H9 (cell line): ENCODE measurements at regions not wholly inside any gene's neighbourhood (a gene's known extent, or its start where the extent isn't known, plus 50 kb on each side); places are given as distances from the start of the nearest gene placed in this dataset.

Experiments
- DNase-seq: peaks from one replicate; pipeline ENCODE4 v3.0.0-alpha.2; 2017
- H2AFZ ChIP-seq: one replicate; pipeline ENCODE4 v1.6.1; 2013; ENCODE audit warnings: mild to moderate bottlenecking, low read length, control low read depth, moderate library complexity
- H2AK5ac ChIP-seq: 2 replicates; pipeline ENCODE4 v1.6.1; 2013; ENCODE audit warnings: low read length, control low read depth, mixed read lengths; ENCODE audit not compliant: insufficient read length
- H2BK120ac ChIP-seq: one replicate; pipeline ENCODE4 v1.6.1; 2013; ENCODE audit warnings: low read depth, mild to moderate bottlenecking, low read length, control low read depth, inconsistent platforms; ENCODE audit not compliant: poor library complexity, severe bottlenecking
- H2BK12ac ChIP-seq: 2 replicates; pipeline ENCODE4 v1.6.1; 2013; ENCODE audit warnings: low read length, control low read depth, mixed read lengths, low read depth; ENCODE audit not compliant: insufficient read length
- H2BK15ac ChIP-seq: 2 replicates; pipeline ENCODE4 v1.6.1; 2013; ENCODE audit warnings: low read depth, low read length, control low read depth
- H2BK20ac ChIP-seq: one replicate; pipeline ENCODE4 v1.6.1; 2013; ENCODE audit warnings: low read depth, mild to moderate bottlenecking, low read length, control low read depth, inconsistent platforms; ENCODE audit not compliant: poor library complexity, severe bottlenecking
- H2BK5ac ChIP-seq: 2 replicates; pipeline ENCODE4 v1.6.1; 2013; ENCODE audit warnings: low read length, control low read depth, mixed read lengths; ENCODE audit not compliant: insufficient read length
- H3K14ac ChIP-seq: 2 replicates; pipeline ENCODE4 v1.6.1; 2013; ENCODE audit warnings: low read length, control low read depth; ENCODE audit not compliant: insufficient read depth
- H3K18ac ChIP-seq: 2 replicates; pipeline ENCODE4 v1.6.1; 2013; ENCODE audit warnings: low read depth, mild to moderate bottlenecking, mixed read lengths, low read length, control low read depth; ENCODE audit not compliant: insufficient read length
- H3K23ac ChIP-seq: 2 replicates; pipeline ENCODE4 v1.6.1; 2013; ENCODE audit warnings: low read length, control low read depth, mixed read lengths, low read depth; ENCODE audit not compliant: insufficient read length
- H3K23me2 ChIP-seq: 2 replicates; pipeline ENCODE4 v1.6.1; 2013; ENCODE audit warnings: low read depth, mild to moderate bottlenecking, mixed read lengths, low read length, control low read depth; ENCODE audit not compliant: insufficient read length, poor library complexity, severe bottlenecking
- H3K27ac ChIP-seq: 2 replicates; pipeline ENCODE4 v1.5.1; 2013; ENCODE audit warnings: low read length, control low read depth, mixed read lengths, low read depth; ENCODE audit not compliant: insufficient read length
- H3K27me3 ChIP-seq: 2 replicates; pipeline ENCODE4 v1.6.1; 2013; ENCODE audit warnings: low read length, control low read depth, inconsistent platforms; ENCODE audit not compliant: insufficient read depth
- H3K4ac ChIP-seq: 2 replicates; pipeline ENCODE4 v1.6.1; 2013; ENCODE audit warnings: low read depth, mild to moderate bottlenecking, control low read depth, inconsistent platforms, low read length, moderate library complexity
- H3K4me1 ChIP-seq: 2 replicates; pipeline ENCODE4 v1.6.1; 2013; ENCODE audit warnings: low read length, control low read depth, inconsistent platforms; ENCODE audit not compliant: insufficient read depth
- H3K4me2 ChIP-seq: 2 replicates; pipeline ENCODE4 v1.6.1; 2013; ENCODE audit warnings: low read length, control low read depth, mixed read lengths; ENCODE audit not compliant: insufficient read length, insufficient read depth
- H3K56ac ChIP-seq: 2 replicates; pipeline ENCODE4 v1.6.1; 2013; ENCODE audit warnings: low read depth, mild to moderate bottlenecking, mixed read lengths, low read length, control low read depth; ENCODE audit not compliant: insufficient read length
- H3K79me1 ChIP-seq: 2 replicates; pipeline ENCODE4 v1.6.1; 2013; ENCODE audit warnings: low read depth, mild to moderate bottlenecking, moderate library complexity, low read length, control low read depth, inconsistent platforms; ENCODE audit not compliant: insufficient read depth, poor library complexity, severe bottlenecking
- H3K79me2 ChIP-seq: 2 replicates; pipeline ENCODE4 v1.6.1; 2013; ENCODE audit warnings: low read length, control low read depth, inconsistent platforms; ENCODE audit not compliant: insufficient read depth
- H3K9ac ChIP-seq: 2 replicates; pipeline ENCODE4 v1.6.1; 2013; ENCODE audit warnings: low read length, control low read depth, mixed read lengths; ENCODE audit not compliant: insufficient read length; ENCODE audit errors: extremely low read depth
- H3K9me3 ChIP-seq: one replicate; pipeline ENCODE4 v1.6.1; 2013; ENCODE audit warnings: low read depth, low read length, inconsistent platforms; ENCODE audit not compliant: control insufficient read depth
- H3T11ph ChIP-seq: one replicate; pipeline ENCODE4 v1.6.1; 2013; ENCODE audit warnings: mild to moderate bottlenecking, low read length, control low read depth, inconsistent platforms
- H4K20me1 ChIP-seq: one replicate; pipeline ENCODE4 v1.6.1; 2013; ENCODE audit not compliant: control insufficient read depth, insufficient read length, insufficient read depth
- H4K5ac ChIP-seq: 2 replicates; pipeline ENCODE4 v1.6.1; 2013; ENCODE audit warnings: low read depth, mild to moderate bottlenecking, mixed read lengths, low read length, control low read depth; ENCODE audit not compliant: insufficient read length
- H4K8ac ChIP-seq: replicated peaks from 2 replicates; pipeline ENCODE4 v1.6.1; 2013; ENCODE audit warnings: low read length, control low read depth, mixed read lengths, low read depth; ENCODE audit not compliant: insufficient read length
- H4K91ac ChIP-seq: 2 replicates; pipeline ENCODE4 v1.6.1; 2013; ENCODE audit warnings: low read depth, mild to moderate bottlenecking, moderate library complexity, mixed read lengths, low read length, control low read depth; ENCODE audit not compliant: insufficient read length
- H3K27ac Mint-ChIP-seq, 3 experiments: 2 replicates in 2 of 3; 3 replicates in 1 of 3; pipeline ENCODE4 v1.8.0; 2020 to 2021; ENCODE audit warnings: mixed read lengths in 3 of 3, mild to moderate bottlenecking in 1 of 3, moderate library complexity in 1 of 3
- H3K27me3 Mint-ChIP-seq: 2 replicates; pipeline ENCODE4 v1.8.0; 2021; ENCODE audit warnings: low read depth, mild to moderate bottlenecking, moderate library complexity, mixed read lengths
- H3K36me3 Mint-ChIP-seq, 3 experiments: 2 replicates in 2 of 3; 3 replicates in 1 of 3; pipeline ENCODE4 v1.8.0; 2020 to 2021; ENCODE audit warnings: low read depth in 3 of 3, mixed read lengths in 3 of 3; ENCODE audit not compliant: insufficient read depth in 1 of 3
- H3K4me1 Mint-ChIP-seq, 2 experiments: 2 replicates each; pipeline ENCODE4 v1.8.0; 2020; ENCODE audit warnings: mixed read lengths in 2 of 2
- H3K4me3 Mint-ChIP-seq, 2 experiments: 2 replicates in 1 of 2; 3 replicates in 1 of 2; pipeline ENCODE4 v1.8.0; 2020 to 2021; ENCODE audit warnings: mild to moderate bottlenecking in 2 of 2, mixed read lengths in 2 of 2, moderate library complexity in 1 of 2
- H3K9me3 Mint-ChIP-seq, 2 experiments: 2 replicates in 1 of 2; 3 replicates in 1 of 2; pipeline ENCODE4 v1.8.0; 2020; ENCODE audit warnings: mild to moderate bottlenecking in 2 of 2, mixed read lengths in 2 of 2, moderate library complexity in 1 of 2
- CTCF ChIP-seq: fragments of 200-600 bp; sonication (generic); conservative IDR thresholded peaks from 3 replicates; pipeline ENCODE4 v1.8.0; 2021; ENCODE audit warnings: antibody characterized with exemption, mild to moderate bottlenecking
- WGBS: extraction: QIAGEN DNeasy Blood & Tissue Kit; methylation state at CpG from one replicate; pipeline ENCODE4 v1.1.7; 2013; ENCODE audit warnings: missing lambda C conversion rate, low lambda C conversion rate, mixed read lengths; ENCODE audit not compliant: insufficient read length; ENCODE audit errors: extremely low coverage; 5-methylcytosine and 5-hydroxymethylcytosine counted together

- no peaks in the 10 kb centered on the region; a peak in 1 of 5 replicates for H3K9me3 Mint-ChIP-seq
- DNase-seq = no peak
- H3K4me1 Mint-ChIP-seq = peaks cover 0 to 3% of the 10 kb centered on the region in 2 experiments; a peak in 1 of 4 replicates
- Histone ChIP-seq H3K14ac (no peak overlapping the region), H3K79me2 (no peaks in the 10 kb centered on the region), H4K20me1 (no peaks in the 10 kb centered on the region), H2AK5ac (no peak overlapping the region), H4K91ac (no peak overlapping the region), H3K27ac (no peak overlapping the region), H4K8ac (no peak overlapping the region), H3K4me2 (no peak overlapping the region), H3K27me3 (no peaks in the 10 kb centered on the region), H2BK20ac (no peak overlapping the region), H3K18ac (no peak overlapping the region), H3K9me3 (no peaks in the 10 kb centered on the region), H3K4ac (no peak overlapping the region), H3K56ac (no peak overlapping the region), H2BK15ac (no peak overlapping the region), H3T11ph (no peak overlapping the region), H3K4me1 (no peaks in the 10 kb centered on the region), H2BK5ac (no peak overlapping the region), H4K5ac (no peak overlapping the region), H2AFZ (no peak overlapping the region), H2BK12ac (no peak overlapping the region), H2BK120ac (no peak overlapping the region), H3K23me2 (no peaks in the 10 kb centered on the region), H3K23ac (no peak overlapping the region), H3K9ac (no peak overlapping the region), H3K79me1 (no peaks in the 10 kb centered on the region)
- no peak for TF ChIP-seq CTCF
- no peaks in the 10 kb centered on the region; a peak in 1 of 7 replicates for H3K36me3 Mint-ChIP-seq
- H3K27me3 Mint-ChIP-seq = no peaks in the 10 kb centered on the region
- H3K27ac Mint-ChIP-seq = no peak overlapping the region
- WGBS = no CpG with 5 or more reads among the region's 1 CpG
- no peak overlapping the region for H3K4me3 Mint-ChIP-seq
Observed at GRCh38 chr11:90556026-90556425, 333.2 kb upstream of the CHORDC1 start.
